HG03139 (cell line): ENCODE measurements at regions not wholly inside any gene's neighbourhood (a gene's known extent, or its start where the extent isn't known, plus 50 kb on each side); places are given as distances from the start of the nearest gene placed in this dataset.
"Not testable (repeated sequence)": the region's sequence is repeated elsewhere in the genome, so short reads cannot be mapped to it uniquely, and the experiment has no call there.

Experiments used
- ATAC-seq: cut with Tn5 transposase; IDR thresholded peaks from one replicate; pipeline ENCODE4 v1.9.1; 2021; ENCODE audit not compliant: unreplicated experiment

DNA sequence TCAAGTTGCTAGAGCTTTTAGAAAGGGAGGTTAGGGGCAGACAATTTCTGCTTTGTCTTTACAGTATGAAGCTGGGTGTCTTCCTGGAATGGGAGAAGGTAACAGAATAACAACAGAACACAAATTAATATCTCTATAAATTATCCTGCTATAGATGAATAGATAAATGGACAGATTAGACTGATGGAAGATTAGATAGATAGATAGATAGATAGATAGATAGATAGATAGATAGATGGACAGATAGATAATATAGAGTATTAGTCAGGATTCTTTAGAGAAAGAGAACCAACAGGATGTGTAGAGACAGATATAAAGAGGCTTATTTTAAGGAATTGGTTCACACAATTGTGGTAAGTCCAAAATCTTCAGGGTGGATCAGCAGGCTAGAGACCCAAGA, 302.2 kb downstream of the BCL11A start:
- no peak for ATAC-seq

- no peak for ATAC-seq
These were observed 303.6 kb downstream of the BCL11A start for GRCh38 chr2:60249879-60250278.

GRCh38 chr2:60247471-60247870, 306.0 kb downstream of the BCL11A start:
- no peak for ATAC-seq

DNA sequence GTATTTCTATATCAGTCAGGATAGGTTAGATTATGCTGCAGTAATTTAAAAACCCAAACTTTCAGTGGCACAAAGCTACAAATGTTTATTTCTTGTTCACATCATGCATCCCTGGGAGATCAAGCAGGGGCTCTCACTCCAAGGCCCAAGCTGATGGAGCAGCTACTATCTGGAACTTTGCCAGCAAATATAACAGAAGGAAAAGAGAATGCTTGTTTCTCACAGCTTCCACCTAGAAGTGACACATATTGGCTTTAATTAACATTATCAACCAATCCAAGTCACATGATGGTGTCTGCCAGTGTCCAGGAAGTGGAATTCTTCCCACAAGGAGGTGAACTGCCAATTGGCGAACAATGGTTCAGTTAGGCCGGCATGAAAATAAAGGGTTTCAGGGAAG, 306.9 kb downstream of the BCL11A start:
- ATAC-seq: no peak

DNA sequence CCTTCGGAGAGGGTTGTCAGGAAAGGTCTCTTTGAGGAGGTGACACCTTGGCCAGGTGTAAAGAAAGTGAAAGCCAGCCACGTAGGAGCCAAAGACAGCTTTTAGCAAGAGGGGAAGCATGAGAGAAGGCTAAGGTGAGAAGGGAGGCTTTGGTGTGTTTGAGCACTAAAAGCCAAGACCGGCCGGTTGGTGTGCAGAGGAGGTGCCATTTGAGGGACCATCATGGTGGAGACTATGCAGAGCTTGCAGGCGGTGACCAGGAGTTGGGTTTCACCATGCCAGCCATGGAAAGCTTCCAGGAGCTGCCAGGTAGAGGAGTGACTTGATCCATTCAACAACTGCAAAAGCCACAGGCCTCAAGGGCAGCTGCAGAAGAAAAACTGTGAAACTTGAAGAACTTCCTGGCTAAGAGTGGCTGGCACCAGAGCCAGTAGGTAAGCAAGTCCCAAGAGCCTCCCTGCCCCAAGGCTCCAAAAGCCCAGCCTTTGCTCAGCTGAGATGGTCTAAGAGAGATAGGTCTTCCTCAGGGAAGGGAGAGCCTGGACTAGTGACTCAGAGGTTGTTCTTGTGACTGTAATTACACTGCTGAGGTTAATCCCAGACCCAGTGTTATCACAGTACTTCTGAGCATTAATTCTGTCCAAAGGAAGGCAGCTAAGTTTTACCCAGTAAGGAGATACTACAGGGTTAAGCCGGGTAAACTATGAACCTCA, 319.0 kb downstream of the BCL11A start:
- ATAC-seq: no peak

GRCh38 chr2:60230596-60230995, 322.9 kb downstream of the BCL11A start:
- ATAC-seq: no peak

- no peak for ATAC-seq
These were observed 323.4 kb downstream of the BCL11A start for GRCh38 chr2:60230037-60230436.

DNA sequence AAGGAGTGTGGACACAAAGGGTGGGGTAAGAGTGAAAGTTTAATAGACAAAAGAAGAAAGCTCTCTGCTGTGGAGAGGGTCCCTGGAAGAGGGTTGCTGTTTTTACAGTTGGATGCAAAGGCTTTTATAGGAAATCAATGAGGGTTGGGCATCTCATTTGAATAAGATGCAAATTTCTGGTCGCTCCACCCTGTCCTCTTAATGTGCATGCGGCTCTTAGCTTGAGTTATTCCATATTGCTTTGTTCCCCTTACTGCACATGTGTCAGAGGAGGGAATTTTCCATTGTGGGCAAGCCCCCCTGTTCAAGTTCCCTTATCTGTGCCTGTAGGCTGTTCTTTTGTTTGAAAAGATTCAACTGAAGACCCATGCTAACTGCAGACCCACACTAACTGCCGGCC, 326.5 kb downstream of the BCL11A start:
- no peak for ATAC-seq

DNA sequence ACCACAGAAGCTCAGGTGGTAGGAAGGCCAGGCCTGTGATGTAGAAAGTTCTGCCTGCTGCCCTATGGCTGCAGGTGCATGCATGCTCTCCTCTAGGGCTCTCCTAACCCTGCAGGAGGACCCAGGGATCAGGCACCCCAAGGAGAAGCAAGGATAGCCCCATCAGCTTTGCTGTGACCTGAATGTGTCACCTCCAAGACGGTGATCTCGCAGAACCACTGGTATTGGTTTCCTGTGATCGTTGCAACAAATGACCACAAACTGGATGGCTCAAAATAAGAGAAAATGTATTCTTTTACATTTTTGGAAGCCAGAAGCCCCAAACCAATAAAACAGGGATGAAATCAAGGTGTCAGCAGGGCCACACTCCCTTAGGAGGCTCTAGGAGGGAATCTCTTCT, 327.3 kb downstream of the BCL11A start:
- ATAC-seq: no peak

DNA sequence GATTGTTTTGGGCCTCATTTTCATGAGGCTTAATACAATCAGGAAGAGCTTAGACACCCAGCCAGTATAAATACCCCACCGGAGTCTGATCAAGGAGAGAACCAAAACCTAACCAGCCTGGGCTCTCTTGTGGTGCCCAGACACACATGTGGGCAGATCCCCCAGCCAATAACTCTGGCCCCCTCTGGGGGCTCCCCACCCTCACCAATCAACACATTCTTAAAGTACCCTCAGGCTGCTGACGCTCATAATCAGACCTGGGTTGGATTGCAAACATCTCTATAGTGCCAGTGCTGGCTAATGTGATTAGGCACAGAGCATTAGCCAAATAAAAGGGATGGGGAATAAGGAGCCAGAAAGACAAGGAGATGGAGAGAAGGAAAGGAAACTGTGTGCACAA, 329.6 kb downstream of the BCL11A start:
- ATAC-seq: no peak

DNA sequence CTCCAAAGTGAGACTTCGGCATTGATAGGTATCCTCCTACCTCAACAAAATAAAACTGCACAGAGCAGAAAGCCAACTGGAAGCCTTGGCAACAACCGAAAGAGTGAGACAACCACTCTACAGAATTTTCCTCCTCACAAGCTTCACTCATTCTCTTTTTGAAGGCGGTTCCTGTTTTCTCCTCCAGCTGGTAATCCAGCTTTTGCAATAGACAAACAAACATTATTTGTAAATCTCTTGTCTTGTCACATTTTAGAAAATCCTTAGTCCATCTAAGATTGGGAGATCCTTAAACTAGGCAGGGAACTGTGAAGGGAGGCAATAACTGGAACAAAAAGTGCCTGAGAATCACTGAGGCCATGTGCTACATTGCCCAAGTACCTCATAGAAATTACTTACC, 332.4 kb downstream of the BCL11A start:
- ATAC-seq: no peak

DNA sequence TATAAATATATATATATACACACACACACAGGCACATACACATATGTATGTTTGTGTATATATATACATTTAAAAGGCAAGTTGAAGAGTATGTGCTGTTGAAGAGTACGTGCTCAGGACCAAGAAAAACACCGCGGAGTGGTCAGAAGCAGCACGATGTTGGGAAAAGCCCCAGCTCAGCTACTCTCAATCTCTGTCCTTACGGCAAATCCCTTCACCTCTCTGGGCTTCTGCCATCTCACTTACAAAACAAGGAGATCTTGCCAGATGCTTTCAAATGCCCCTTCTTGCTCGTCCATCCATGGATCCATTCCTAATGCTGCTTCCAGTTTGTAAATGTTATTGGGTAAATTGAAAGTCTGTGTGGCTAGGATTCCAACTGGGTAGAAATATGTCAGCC, 333.9 kb downstream of the BCL11A start:
- ATAC-seq: no peak

GRCh38 chr2:60216452-60216995, 336.9 kb downstream of the BCL11A start:
- ATAC-seq: no peak

DNA sequence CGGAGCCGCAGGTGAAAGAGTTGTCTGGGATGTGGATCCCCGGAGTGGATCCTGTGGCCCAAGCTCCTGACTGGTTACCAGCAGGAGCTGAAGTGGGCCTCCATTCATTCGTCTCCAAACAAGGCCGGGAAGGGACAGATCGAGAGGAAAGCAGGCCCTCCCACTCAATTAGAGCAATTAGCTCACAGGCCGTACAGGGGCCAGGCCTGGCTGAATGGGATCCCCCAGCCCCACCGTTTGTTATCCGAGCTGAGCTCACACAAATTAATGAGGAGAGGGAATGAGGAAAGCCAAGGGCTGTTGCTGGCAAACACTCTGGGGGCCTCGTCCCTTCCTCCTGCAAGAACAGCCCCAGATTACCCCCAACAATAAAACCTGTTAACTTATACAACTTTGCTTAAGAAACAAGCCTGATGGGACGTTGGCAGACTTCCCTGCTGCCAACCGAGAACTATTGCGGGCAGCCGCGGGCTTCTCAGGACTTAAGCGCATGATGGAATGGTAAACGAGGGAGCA, 338.0 kb downstream of the BCL11A start:
- ATAC-seq: no peak

- no peak for ATAC-seq
These were observed 338.9 kb downstream of the BCL11A start for GRCh38 chr2:60214626-60214875.

- ATAC-seq: no peak
These were observed 339.4 kb downstream of the BCL11A start for GRCh38 chr2:60213865-60214625.

DNA sequence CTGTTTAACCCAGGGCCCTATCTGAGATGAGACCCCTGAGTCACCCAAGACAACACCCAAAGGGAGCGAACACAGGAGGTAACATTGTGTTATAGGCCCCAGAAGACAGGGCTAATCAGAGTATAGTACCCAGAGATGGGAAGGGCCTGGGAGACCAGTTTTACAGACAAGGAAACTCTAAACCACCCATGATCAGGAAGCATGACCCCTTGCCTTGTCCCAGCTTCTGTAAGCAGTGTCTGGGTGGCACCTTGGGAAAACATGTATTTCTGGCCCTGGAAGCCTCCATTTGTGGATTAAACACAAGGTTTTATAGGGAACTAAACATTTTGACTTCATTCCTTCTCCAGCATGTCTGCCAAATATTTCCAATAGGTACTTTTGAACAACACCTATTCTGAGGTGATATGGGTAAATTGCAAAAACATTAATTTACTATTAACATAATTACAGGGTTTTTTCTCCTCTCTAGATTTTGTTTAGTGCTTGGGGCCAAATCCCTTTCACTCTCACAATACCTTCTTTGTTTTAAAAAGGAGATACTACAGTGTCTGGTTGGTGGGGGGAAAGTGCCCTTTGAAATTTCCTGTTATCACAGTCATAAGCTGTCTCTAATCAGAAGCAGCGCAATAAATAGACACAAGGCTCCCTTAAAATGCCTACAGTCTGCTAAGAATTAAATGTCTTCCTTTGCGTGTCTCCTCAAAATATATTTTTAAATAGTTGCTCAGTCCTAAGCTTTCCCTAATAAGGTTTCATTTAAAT, 341.1 kb downstream of the BCL11A start:
- ATAC-seq: no peak

DNA sequence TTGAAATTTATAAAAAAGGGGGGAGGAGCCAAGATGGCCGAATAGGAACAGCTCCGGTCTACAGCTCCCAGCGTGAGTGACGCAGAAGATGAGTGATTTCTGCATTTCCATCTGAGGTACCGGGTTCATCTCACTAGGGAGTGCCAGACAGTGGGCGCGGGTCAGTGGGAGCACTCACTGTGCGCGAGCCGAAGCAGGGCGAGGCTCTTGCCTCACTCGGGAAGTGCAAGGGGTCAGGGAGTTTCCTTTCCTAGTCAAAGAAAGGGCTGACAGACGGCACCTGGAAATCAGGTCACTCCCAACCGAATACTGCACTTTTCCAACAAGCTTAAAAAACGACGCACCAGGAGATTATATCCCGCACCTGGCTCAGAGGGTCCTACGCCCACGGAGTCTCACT, 364.4 kb downstream of the BCL11A start:
- not testable (repeated sequence) for ATAC-seq

- no peak for ATAC-seq
These were observed 378.2 kb downstream of the BCL11A start for GRCh38 chr2:60175290-60175689.

DNA sequence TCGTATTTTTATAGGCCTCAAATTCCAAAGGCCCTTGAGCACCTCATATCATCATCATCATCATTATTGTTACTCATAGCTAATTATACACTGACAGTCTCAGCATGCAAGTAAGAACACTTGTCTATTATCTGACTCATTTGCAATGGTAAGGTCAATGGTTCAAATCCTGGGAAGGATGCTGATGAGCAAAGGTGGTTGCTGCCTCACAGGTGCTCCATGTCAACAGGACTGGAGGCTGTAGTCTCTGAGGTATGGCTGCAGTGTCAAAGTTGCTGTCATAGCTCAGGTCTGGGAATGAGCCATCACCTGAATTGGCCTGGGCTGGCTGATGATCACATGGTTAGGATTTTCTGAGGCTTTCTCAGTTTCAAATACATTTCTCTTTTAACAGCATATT, 379.3 kb downstream of the BCL11A start:
- no peak for ATAC-seq

DNA sequence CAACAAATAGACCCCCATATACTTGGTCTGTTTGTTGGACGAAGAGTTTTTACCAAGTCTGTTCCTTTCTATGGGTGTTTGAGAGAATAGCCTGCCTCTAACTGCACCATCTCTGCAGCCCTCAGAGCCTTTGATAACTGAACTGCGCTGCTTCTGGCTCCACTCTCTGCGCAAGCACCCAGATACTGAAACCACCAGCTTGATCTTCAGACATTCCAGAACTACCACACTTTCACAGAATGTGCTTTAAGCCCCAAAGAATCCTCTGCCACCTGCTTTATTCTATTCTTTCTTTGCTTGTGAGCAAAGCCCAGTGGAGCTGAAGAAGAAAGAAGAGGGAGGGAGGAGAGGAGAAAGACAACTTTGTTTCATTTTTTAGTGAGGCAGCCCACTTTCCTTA, 380.7 kb downstream of the BCL11A start:
- ATAC-seq: no peak

DNA sequence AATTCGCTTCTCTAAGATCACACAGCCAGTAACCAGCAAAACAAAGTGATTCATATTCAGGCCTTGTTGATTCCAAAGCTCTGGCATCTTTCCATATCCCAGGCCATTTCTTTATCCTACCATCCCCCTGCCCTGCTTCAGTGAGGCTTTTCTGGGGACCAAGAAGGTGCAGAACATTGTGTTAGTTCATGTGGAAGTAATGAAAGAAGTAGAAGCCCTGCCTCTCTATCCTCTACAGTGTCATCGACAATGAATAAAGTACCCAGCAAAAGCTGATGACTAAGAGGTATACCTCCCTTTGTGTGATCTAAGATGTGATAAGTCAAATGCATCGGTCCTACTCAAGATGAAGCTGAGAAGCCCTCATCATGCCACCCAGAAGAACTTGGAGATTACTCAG, 383.2 kb downstream of the BCL11A start:
- no peak for ATAC-seq
